OCI-LY1 (cell line): ENCODE measurements at regions not wholly inside any gene's neighbourhood (a gene's known extent, or its start where the extent isn't known, plus 50 kb on each side); places are given as distances from the start of the nearest gene placed in this dataset.
"Not testable (repeated sequence)": the region's sequence is repeated elsewhere in the genome, so short reads cannot be mapped to it uniquely, and the experiment has no call there.

ENCODE experiments used
- H2AFZ ChIP-seq: fragments of 200-600 bp; sonication (generic), shearing (Covaris generic); 2 replicates; pipeline ENCODE4 v1.6.0; 2014; ENCODE audit warnings: antibody characterized with exemption, mild to moderate bottlenecking, low read length
- H3F3A ChIP-seq: fragments of 200-600 bp; sonication (generic), shearing (Covaris generic); 2 replicates; pipeline ENCODE4 v1.6.0; 2014; ENCODE audit warnings: mild to moderate bottlenecking, antibody characterized with exemption, low read length, moderate library complexity; ENCODE audit not compliant: insufficient read depth
- H3K27ac ChIP-seq: fragments of 200-600 bp; sonication (generic); 2 replicates; pipeline ENCODE4 v1.5.1; 2014; ENCODE audit warnings: low read length, mixed run types, mild to moderate bottlenecking, low read depth; ENCODE audit not compliant: poor library complexity, severe bottlenecking
- H3K27me3 ChIP-seq: fragments of 200-600 bp; sonication (generic); 2 replicates; pipeline ENCODE4 v1.6.0; 2014; ENCODE audit warnings: antibody characterized with exemption, mild to moderate bottlenecking, low read length, moderate library complexity; ENCODE audit not compliant: insufficient read depth
- H3K36me3 ChIP-seq: fragments of 200-600 bp; sonication (generic); 2 replicates; pipeline ENCODE4 v1.6.1; 2014; ENCODE audit warnings: mild to moderate bottlenecking, antibody characterized with exemption, low read length, moderate library complexity, mixed read lengths; ENCODE audit not compliant: insufficient read depth
- H3K4me1 ChIP-seq: fragments of 200-600 bp; sonication (generic); 2 replicates; pipeline ENCODE4 v1.5.1; 2014; ENCODE audit warnings: mild to moderate bottlenecking, low read length, moderate library complexity; ENCODE audit not compliant: insufficient read depth, severe bottlenecking
- H3K4me2 ChIP-seq: fragments of 200-600 bp; sonication (generic), shearing (Covaris generic); 2 replicates; pipeline ENCODE4 v1.6.1; 2014; ENCODE audit warnings: low read length
- H3K4me3 ChIP-seq: fragments of 200-600 bp; sonication (generic); 2 replicates; pipeline ENCODE4 v1.5.1; 2014; ENCODE audit warnings: low read length, low read depth, mild to moderate bottlenecking, mixed read lengths; ENCODE audit not compliant: poor library complexity, severe bottlenecking
- H3K79me2 ChIP-seq: fragments of 200-600 bp; shearing (Covaris generic); 2 replicates; pipeline ENCODE4 v1.6.1; 2016; ENCODE audit warnings: mixed run types, low read length, mixed read lengths; ENCODE audit not compliant: insufficient read depth
- H3K9ac ChIP-seq: fragments of 200-600 bp; sonication (generic), shearing (Covaris generic); 2 replicates; pipeline ENCODE4 v1.6.1; 2014; ENCODE audit warnings: mild to moderate bottlenecking, low read length, mixed read lengths
- H3K9me2 ChIP-seq: fragments of 200-600 bp; sonication (generic), shearing (Covaris generic); 2 replicates; pipeline ENCODE4 v1.6.1; 2014; ENCODE audit warnings: low read depth, mild to moderate bottlenecking, low read length, mixed read lengths
- H3K9me3 ChIP-seq: fragments of 200-600 bp; shearing (Covaris generic); 2 replicates; pipeline ENCODE4 v1.6.1; 2014; ENCODE audit warnings: low read length, mixed read lengths
- H4K20me1 ChIP-seq: fragments of 200-600 bp; sonication (generic), shearing (Covaris generic); 2 replicates; pipeline ENCODE4 v1.6.0; 2016; ENCODE audit warnings: mild to moderate bottlenecking, low read length; ENCODE audit not compliant: insufficient read depth
- CTCF ChIP-seq: fragments of 200-600 bp; sonication (generic), shearing (Covaris generic); IDR thresholded peaks from 2 replicates; pipeline ENCODE4 v1.5.1; 2017; ENCODE audit warnings: mild to moderate bottlenecking, antibody characterized with exemption, low read length, moderate library complexity, mixed read lengths
- EZH2 ChIP-seq: fragments of 200-600 bp; sonication (generic), shearing (Covaris generic); IDR thresholded peaks from 2 replicates; pipeline ENCODE4 v1.8.0; 2017; ENCODE audit warnings: borderline replicate concordance, mixed run types, mild to moderate bottlenecking, antibody characterized with exemption, low read length, moderate library complexity, mixed read lengths

DNA sequence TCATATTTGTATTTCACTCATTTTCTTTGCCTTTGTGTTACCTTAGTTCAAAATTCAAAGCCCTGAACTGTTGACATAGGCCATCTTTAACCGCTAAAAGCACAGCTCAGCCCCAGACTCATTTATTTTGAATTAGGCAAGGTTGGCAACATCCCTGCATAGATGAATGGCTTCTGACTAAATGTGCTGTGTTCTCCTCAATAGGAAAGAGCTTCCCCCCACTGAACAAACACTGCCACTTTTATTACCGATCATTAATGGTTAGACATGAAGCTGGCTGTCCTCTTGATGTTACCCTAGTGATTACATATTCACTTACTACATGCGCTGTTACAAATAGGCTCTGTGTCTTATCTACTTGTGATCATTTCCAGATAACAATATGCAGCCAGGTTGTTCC, 170.7 kb downstream of the ADCYAP1 start:
- Histone ChIP-seq H3K4me2 (no peak overlapping the region), H2AFZ (no peak overlapping the region), H3K9ac (no peak overlapping the region), H3K9me2 (no peaks in the 10 kb centered on the region), H3K79me2 (no peaks in the 10 kb centered on the region), H3K27me3 (no peaks in the 10 kb centered on the region), H3K27ac (no peak overlapping the region), H3K4me3 (no peak overlapping the region), H4K20me1 (no peaks in the 10 kb centered on the region), H3K9me3 (no peaks in the 10 kb centered on the region), H3K36me3 (no peaks in the 10 kb centered on the region), H3F3A (no peaks in the 10 kb centered on the region), H3K4me1 (no peaks in the 10 kb centered on the region)
- TF ChIP-seq EZH2 (no peak), CTCF (no peak)

DNA sequence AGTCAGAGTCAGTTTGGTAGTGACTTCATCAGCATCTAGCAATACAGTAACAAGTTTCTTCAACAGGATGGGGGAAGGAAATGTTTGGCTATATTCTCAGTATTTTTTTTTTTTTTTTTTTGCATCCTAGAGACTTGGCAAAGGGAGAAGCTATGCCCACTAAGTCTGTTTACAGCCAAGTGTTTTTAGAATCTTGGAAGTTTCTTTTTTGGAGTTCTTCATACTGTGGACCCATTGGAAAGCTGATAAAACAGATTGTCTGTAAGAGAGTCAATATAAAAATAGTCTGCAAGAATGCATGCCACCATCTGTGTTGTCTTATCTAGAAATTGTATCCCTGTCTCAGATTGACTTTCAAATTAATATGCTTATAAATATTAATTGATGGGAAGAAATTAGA, 171.2 kb downstream of the ADCYAP1 start:
- Histone ChIP-seq H2AFZ (no peak overlapping the region), H3K4me1 (no peaks in the 10 kb centered on the region), H3F3A (no peaks in the 10 kb centered on the region), H3K9me3 (no peaks in the 10 kb centered on the region), H4K20me1 (no peaks in the 10 kb centered on the region), H3K4me3 (no peak overlapping the region), H3K9ac (no peak overlapping the region), H3K27ac (no peak overlapping the region), H3K9me2 (no peaks in the 10 kb centered on the region), H3K27me3 (no peaks in the 10 kb centered on the region), H3K4me2 (no peak overlapping the region), H3K79me2 (no peaks in the 10 kb centered on the region), H3K36me3 (no peaks in the 10 kb centered on the region)
- no peak for TF ChIP-seq EZH2
- no peak for TF ChIP-seq CTCF

GRCh38 chr18:1078301-1078700, 173.6 kb downstream of the ADCYAP1 start:
- H2AFZ ChIP-seq = no peak overlapping the region
- no peaks in the 10 kb centered on the region for H3K36me3 ChIP-seq
- H3K4me1 ChIP-seq = no peaks in the 10 kb centered on the region
- no peak overlapping the region for H3K4me3 ChIP-seq
- TF ChIP-seq CTCF (no peak), EZH2 (no peak)
- H3K9me3 ChIP-seq = no peaks in the 10 kb centered on the region
- H3K27me3 ChIP-seq = no peaks in the 10 kb centered on the region
- no peaks in the 10 kb centered on the region for H3F3A ChIP-seq
- H3K4me2 ChIP-seq = no peak overlapping the region
- H3K27ac ChIP-seq = no peak overlapping the region
- H3K79me2 ChIP-seq = no peaks in the 10 kb centered on the region
- no peaks in the 10 kb centered on the region for H4K20me1 ChIP-seq
- no peaks in the 10 kb centered on the region for H3K9me2 ChIP-seq
- H3K9ac ChIP-seq = no peak overlapping the region

GRCh38 chr18:1083675-1084074, 179.0 kb downstream of the ADCYAP1 start:
- not testable (repeated sequence) for H3K36me3 ChIP-seq, H3K4me1 ChIP-seq, H3K9me2 ChIP-seq, H3F3A ChIP-seq, H4K20me1 ChIP-seq, H3K27me3 ChIP-seq, H3K4me3 ChIP-seq, H3K79me2 ChIP-seq, H3K9ac ChIP-seq, H2AFZ ChIP-seq, H3K9me3 ChIP-seq, H3K27ac ChIP-seq, H3K4me2 ChIP-seq
